GM18907 (cell line): ENCODE measurements at regions not wholly inside any gene's neighbourhood (a gene's known extent, or its start where the extent isn't known, plus 50 kb on each side); places are given as distances from the start of the nearest gene placed in this dataset.
"Not testable (repeated sequence)": the region's sequence is repeated elsewhere in the genome, so short reads cannot be mapped to it uniquely, and the experiment has no call there.

Experiments used
- ATAC-seq: cut with Tn5 transposase; IDR thresholded peaks from one replicate; pipeline ENCODE4 v1.9.1; 2021; ENCODE audit warnings: mild to moderate bottlenecking, moderate library complexity; ENCODE audit not compliant: unreplicated experiment

DNA sequence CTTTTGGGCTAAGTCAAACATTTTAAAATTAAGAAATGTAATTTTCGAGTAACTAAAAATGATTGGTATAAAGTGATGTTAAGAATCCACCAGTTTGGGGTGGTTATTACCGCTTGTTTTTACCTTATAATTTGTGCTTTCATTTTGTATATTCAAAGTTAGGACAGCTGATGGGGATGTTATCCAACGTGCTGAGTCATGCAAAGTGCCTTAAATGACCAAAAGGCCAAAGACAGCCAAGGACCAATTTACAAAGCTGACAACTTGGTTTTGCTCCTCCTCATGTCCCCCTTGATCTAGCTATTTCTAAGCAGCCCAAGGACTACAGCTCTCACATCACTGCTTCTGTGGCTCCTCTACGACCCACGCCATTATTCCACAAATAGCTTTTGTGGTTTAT lies 181.4 kb upstream of the PCDH7 start:
- ATAC-seq, result no peak

DNA sequence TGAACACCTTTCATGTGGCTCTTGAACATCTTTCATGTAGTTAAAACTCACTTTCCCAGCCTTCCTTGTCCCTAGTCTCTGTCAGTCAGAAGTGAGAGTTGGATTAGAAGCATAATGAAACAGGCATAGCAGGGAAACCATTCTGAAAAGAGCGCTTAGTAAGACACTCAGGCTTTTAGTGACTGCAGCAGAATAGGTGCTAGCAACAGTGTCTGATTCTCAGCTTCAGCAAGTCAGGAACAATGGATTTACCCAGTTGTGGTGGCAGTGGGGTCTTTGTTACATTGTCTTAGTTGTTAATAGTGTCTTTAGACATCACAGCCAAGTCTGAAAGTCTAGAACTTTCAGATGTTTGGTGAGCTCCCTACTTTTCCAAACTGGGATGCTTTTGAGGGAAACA lies 177.1 kb upstream of the PCDH7 start:
- ATAC-seq, result no peak

DNA sequence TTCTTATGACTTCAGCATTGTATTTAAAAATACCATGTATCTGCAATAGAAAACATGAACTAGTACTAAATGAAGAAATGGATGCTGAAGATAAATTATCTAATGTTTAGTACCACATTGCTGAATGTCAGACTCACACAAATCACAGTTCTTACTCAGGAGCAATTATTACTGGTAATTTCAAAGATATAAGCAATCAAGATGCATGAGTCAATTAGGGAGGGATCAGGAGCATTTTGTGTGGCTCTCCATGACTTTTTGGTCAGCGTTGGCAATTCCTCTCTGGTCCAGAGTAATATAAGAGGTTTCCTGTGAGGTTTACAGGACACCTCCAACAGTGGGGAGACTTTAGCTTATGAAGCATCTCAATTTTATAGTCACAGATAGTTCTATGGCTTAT lies 167.0 kb upstream of the PCDH7 start:
- no peak for ATAC-seq

DNA sequence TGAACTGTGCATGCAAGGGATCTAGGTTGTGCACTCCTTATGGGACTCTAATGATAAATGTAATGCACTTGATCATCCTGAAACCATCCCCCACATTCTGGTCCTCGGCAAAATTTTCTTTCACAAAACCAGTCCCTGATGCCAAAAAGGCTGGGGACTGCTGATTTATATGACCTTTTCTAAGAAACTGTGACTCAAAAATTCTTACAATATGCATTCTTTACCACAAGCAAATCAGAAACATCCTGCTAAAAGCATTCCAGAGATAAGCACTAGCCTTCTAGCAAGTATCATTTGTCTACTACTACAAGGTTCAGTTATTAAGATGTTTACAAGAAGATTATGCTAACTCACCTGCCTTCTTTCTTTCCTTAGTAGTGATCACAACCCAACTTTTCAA lies 166.5 kb upstream of the PCDH7 start:
- ATAC-seq, result no peak

DNA sequence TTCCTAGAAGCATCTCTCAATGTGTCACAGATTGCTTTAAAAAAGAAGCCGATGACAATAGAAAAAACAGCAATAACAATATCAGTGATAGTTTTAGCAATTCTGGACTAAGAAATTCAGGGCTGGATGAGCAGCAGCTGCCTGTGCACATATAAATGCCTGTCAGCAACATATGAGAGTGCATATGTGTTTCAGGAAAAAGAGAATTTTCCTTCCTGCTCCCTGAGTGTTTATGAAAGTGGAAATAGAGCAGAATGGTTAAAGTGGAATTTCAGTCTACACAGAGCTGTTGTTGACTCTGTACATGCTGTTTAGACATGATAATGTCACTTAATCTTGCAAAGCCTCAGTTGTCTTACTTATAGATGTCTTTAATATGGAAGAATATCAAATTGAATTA lies 164.4 kb upstream of the PCDH7 start:
- no peak for ATAC-seq

DNA sequence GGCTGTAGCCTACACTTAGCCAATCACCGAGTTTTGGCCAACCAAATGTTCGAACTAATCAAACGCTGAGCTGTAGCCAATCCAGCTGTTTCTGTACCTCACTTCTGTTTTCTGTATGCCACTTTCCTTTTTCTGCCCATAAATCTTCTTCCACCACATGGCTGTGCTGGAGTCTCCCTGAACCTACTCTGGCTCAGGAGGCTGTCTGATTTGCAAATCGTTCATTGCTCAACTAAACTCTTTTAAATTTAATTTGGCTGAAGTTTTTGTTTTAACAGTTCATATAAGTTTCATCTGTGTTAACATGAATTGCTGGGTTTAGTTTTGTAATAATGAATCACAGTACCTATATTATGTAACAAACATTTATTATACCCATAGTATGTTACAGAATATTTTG lies 160.7 kb upstream of the PCDH7 start:
- ATAC-seq, result no peak

DNA sequence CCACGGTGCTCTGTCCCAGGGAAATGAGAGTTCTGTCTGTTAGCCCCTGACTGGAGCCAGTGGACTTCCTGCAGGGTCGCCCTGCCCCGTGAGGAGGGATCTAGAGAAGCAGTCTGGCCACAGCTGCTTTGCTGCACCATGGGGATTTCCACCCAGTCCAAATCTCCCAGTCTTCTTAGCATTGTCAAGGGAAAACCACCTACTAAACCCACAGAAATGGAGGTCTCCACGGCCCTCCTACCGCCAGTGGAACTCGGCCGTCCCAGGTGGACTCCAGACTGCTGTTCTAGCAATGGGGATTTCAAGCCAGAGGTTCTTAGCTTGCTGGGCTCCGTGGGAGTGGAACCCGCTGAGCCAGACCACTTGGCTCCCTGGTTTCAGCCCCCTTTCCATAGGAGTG lies 133.3 kb upstream of the PCDH7 start:
- ATAC-seq, result no peak

DNA sequence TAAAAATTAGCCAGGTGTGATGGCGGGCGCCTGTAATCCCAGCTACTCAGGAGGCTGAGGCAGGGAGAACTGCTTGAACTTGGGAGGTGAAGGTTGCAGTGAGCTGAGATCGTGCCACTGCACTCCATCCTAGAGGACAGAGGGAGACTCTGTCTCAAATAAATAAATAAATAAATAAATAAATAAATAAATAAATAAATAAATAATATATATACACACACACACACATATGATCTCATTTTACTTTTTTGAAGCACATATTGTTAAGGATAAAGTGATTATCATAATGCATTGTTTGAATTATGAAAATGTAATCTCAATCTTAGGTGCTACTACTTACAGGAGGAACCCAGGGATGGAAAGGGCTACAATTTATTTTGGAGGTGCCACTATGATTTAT lies 130.5 kb upstream of the PCDH7 start:
- ATAC-seq, result not testable (repeated sequence)

DNA sequence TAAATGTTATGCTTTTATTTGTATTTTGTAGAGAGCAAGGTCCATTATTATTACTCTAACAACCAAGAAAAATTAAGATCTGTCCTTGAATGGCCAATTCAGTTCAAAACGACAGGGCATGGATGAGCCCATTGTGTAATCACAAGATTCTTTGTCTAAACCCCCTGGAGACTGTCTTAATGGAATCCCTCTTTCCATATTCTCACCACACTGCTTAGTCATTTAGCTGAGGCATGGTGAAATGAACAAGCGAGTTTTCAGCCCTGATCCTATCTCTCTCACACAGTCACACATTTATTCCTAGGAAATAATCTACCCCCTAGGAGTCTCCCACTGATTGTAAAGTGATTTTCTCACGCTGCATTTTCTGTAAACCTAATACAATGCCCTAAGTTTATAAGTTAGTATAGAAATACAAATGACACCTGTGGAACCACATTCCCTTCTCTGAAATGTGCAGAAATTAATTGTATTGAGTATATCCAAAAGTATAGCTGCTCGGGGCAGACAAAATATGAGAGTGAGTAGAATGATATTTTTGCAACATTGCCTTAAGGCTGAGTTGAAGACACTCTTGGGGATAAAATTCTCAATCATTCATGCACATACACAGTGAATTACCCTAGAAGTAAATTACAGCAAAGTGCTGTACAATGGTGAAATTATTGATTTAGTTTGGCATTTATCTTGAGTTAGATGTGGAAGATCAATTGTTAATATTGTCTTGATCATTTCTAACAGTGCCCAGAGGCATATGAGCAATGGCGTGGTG lies 119.7 kb upstream of the PCDH7 start:
- no peak for ATAC-seq

DNA sequence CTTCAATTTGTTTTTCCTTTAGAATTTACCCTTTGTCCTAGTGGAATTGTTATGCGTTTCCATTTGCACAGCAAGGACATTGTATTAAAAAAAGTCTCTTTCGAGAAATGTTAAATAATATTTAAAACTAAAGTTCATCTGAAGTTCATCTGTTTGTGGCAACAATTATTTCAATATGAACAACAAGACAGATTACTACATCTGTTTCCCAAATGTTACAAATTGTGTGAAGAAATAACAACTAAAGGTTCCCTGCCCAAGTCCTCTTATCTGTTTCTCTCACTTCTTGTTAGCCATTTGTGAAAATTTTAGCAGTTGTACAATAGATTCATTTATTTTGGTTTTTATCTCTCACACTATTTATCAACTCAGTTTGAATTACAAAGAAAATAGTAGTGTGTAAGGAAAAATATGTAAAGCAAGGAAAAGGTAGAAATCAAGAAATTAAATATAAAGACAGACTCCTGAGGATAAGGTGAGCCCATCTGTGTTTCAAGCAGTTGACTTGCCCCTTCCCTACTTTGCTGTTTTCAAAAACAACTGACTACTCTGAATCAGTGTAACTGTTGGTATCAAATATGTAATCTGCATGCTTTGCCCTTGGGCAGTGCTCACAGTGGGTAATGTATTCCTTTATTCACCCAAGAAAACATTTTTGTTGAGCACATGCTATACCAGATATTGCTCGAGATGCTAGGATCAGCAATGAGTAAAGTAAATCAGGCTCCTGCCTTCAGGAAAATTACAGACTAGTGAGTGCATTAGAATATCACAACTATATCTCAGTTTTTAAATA lies 118.9 kb upstream of the PCDH7 start:
- no peak for ATAC-seq

DNA sequence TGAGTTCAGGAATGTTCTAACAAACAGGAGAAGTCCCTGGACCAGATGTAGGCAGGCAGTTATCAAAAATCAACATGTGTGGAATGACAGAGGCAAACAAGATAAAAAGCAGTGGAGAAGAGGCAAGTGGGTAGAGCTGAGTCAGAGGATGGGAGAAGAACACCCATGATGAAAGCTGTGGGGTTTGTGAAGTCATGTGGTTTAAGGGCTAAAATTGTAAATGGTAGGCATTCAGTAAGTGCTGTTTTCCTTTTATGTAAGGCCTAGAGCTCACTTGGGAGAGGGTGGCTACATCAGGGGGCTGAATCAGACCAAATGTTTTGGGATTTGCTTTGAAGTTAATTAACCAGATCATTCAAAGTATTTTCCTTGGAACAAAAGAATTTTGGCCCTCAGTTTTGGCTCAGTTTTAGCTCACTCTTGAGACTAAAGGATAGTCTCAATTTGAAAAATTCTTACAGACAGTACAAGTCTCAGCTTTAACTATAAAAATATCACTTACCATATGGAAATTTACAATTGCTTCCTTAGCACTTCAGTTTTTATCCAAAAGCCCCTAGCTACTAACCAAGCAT lies 114.5 kb upstream of the PCDH7 start:
- ATAC-seq, result no peak

DNA sequence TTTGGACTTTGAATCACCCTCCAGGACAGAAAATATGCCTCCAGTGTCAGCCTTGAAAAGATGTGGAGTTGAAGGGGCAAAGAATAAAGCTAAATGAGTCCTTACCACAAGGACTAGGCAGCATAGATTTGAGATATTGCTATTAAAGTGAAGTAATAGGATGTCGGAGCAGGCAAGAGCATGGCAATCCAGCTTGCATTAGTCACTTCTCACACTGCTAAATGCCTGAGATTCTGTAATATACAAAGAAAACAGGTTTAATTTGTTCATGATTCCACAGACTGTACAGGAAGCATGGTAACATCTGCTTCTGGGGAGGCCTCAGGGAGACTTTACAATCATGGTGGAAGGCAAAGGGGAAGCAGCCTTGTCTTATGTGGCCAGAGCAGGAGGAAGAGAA lies 109.8 kb upstream of the PCDH7 start:
- no peak for ATAC-seq

DNA sequence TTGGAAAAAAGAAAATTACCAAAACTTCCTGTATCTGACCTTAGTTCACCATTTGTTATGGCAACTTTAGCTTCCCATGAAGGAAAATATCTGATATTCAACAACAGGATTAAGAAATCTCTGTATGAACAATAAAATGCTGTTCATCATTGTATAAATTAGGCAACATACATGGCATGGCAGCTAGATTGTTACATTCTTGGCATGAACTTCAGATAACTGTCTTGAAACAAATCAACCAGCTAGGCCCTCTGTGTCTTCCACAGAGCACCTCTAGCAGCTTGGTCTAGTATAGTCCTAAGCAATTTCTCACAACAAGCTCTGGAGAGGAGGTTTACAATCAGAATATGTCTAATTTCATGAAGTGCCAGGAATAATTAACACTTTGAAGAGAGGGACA lies 105.4 kb upstream of the PCDH7 start:
- ATAC-seq, result no peak

DNA sequence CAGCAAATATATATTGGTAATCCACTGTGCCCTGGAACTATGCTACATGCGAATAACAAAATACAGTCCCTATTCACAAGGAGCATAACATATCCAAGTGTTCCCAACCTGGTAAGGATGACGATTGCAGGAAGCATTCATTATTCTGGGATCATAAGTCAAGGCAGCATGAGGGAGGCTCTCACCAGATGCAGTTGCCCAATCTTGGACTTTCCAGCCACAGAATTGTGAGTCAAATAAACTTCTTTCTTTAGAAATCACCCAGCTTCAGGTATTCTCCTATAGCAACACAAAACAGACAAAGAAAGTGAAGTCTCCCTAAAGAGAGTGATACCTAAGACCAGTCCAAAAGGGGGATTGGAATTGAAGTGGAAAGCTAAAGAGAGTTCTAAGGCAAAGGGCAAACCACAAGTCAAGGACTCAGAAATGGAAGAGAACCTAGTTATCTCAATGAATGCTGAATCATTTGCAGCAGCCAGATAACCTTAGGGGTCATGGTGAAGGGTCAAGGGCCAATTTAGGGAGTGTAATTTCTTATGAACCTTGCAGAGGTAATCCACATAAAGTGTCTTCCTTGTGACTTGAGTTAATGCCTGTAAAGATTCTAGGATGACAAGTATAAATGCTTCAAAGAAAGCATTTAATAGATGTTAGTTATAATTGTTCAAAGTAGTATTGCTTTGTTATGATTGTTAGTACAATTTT lies 103.1 kb upstream of the PCDH7 start:
- ATAC-seq, result no peak

DNA sequence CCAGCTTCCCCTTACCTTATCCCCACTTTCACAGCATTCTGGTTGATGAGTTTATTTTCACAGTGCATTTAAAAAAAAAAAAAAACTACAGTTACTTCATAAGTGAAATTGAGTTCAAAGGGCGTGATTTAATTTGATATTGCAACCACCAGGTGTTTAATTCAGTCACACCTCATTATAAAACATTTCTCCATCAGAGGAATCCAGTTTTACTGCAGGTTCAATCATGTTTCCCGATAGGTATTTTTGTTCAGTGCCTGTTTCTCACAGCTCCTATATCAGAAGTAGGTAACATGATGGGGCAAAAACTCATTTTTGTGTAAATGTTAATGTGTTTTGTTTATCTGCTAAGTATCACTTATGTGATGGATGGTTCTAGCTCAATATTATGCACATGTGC lies 102.3 kb upstream of the PCDH7 start:
- ATAC-seq, result no peak

DNA sequence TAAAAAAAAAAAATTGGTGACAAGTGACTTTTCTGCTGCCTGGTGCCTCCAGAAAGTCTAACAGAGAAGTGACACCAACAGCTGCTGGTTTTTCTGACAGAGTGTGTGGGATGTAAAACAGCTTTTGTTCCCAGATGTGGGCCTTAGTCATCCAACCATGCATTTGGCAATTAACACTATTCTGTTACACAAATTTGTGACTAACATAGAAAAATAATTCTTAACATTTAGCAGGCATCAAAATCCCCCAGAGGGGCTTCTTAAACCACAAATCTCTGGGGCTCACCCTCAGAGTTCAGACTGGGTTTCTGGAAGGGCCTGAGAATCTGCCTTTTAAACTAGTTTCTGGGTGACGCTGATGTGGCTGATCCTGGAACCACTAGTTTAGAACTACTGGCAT lies 100.5 kb upstream of the PCDH7 start:
- no peak for ATAC-seq

DNA sequence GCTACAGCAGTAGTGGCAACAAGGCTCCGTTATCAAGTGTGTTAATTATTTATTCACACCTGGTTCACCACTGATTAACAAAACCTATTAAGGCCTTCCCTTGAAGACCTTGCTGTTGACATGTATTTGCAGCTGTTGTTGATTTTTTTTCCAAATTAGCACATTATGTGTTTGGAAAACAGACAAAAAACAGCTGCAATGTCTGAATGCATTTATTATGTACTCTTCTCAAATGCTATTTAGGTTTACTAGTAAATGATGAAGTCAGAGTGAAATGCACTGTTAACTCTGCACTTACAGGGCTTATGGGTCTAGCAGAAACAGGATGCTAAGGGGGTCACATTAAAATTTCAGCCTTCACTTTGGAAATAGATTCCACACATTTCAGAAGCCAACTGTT lies 99.5 kb upstream of the PCDH7 start:
- ATAC-seq, result no peak

DNA sequence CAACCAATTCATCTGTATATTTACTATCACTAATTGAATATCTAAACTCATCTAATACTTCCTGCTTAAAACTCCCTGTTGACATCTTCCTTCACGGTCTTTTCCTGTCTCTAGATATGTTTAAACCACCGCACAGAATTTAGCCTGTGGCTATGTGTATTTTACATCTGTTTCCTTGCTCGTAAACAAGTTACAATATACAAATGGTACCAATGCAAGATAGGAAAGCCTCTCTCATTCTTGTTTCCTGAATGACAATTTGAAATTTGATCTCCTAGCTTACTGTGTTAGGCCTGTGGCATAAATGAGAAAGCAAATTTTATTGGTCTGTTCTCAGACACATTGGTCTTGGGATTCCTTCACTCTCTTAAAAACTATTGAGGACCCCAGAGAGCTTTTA lies 89.7 kb upstream of the PCDH7 start:
- no peak for ATAC-seq

DNA sequence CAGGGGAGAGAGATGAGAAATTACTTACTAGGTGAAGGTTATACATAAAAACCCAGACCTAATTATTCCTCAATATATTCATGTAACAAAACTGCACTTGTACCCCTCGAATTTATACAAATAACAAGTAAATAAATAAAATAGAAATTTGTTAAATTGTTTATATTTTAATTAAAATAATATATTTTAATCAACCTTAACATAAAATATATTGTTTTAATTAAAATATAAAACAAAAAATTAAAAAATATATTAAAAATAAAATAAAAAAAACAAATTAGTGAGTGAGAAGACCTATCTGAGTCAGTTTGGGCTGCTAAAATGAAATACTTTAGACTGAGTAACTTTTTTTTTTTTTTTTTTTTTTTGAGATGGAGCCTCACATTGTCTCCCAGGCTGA lies 87.4 kb upstream of the PCDH7 start:
- ATAC-seq, result no peak

DNA sequence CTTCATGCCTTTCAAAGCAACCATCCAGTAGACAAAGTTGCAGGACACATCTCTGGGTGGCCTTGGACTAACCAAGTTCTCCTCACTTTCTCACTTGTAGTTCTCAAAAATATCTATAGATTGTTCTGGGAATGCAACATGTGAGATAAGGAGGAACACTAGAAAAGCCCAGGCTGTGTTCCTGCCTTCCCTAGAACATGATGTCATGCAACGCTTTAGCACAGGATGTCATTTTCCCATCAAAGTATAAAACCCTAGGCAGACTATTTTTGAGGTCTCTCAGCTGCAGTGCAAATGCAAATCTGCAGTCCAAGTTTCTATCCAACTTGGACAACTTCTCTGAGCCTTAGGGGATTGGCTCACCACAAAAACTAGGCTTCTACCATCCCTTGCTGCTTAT lies 78.8 kb upstream of the PCDH7 start:
- ATAC-seq, result no peak

DNA sequence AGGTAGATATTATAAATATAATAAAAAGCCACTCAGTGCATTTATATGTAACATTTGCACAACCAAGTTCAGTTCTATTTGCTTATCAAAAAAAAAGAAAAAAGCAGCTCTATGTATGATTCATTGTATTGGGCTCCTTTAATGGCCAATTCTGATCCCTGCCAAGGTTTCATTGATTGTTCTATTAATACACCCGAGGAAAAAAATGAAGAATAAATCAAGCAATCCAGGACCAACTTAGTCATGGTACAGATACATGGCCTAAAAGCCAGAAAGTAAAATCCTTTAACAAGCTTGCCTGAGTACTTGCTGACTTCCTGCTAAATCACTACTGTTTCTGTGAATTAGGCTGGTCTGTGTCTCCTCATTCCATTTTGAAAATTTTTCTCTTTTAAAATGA lies 77.6 kb upstream of the PCDH7 start:
- no peak for ATAC-seq

DNA sequence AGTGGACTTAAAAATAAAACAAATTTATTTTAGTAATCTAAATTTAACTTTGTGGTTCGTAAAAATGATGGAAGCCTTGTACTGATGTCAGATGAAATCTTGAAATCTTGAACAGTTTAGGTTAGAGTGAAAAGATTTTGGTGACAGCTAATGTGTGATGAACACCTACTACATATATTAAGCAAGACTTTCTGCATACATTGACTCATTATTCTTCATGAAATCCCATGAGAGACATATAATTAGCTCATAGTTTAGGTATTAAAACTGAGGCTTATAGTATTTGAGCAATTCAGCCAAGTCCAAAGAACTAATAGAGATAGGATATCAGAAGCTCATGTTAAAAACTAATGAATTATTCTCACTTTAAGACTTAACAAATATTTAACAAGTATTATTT lies 66.9 kb upstream of the PCDH7 start:
- ATAC-seq, result no peak
